ENCODE measurements at regions not wholly inside any gene's neighbourhood (a gene's known extent, or its start where the extent isn't known, plus 50 kb on each side); places are given as distances from the start of the nearest gene placed in this dataset.

GRCh38 chr3:132378-132777, 64.2 kb upstream of the CHL1 start:
- no peak for DNase-seq (ENCODE audit: low spot score)

GRCh38 chr3:132904-133303, 63.7 kb upstream of the CHL1 start:
- DNase-seq (ENCODE audit: low spot score), result no peak

- no peak for DNase-seq (ENCODE audit: low spot score)
These were observed 55.7 kb upstream of the CHL1 start for GRCh38 chr3:140748-141330.
